ENCODE measurements at regions not wholly inside any gene's neighbourhood (a gene's known extent, or its start where the extent isn't known, plus 50 kb on each side); places are given as distances from the start of the nearest gene placed in this dataset.

- H3K27ac ChIP-seq, result no peak overlapping the region
- H3K36me3 ChIP-seq, result no peaks in the 10 kb centered on the region
- H3K4me1 ChIP-seq, result peaks cover 12% of the 10 kb centered on the region
- H3K9me3 ChIP-seq (replicated peaks), result no peaks in the 10 kb centered on the region
- no peak overlapping the region for H3K4me3 ChIP-seq
- H3K27me3 ChIP-seq, result no peaks in the 10 kb centered on the region
- DNase-seq, result peak in 1 of 2 experiments; percentile 22
These were observed 738.1 kb downstream of the QKI start for GRCh38 chr6:164152611-164153010.

GRCh38 chr6:164151161-164152120, 736.9 kb downstream of the QKI start:
- Histone ChIP-seq H3K4me1 (peaks cover 12% of the 10 kb centered on the region), H3K9me3 (replicated peaks) (no peaks in the 10 kb centered on the region), H3K27ac (no peak overlapping the region), H3K4me3 (no peak overlapping the region), H3K36me3 (no peaks in the 10 kb centered on the region), H3K27me3 (no peaks in the 10 kb centered on the region)
- DNase-seq, result peak in 1 of 2 experiments; percentile 20

DNA sequence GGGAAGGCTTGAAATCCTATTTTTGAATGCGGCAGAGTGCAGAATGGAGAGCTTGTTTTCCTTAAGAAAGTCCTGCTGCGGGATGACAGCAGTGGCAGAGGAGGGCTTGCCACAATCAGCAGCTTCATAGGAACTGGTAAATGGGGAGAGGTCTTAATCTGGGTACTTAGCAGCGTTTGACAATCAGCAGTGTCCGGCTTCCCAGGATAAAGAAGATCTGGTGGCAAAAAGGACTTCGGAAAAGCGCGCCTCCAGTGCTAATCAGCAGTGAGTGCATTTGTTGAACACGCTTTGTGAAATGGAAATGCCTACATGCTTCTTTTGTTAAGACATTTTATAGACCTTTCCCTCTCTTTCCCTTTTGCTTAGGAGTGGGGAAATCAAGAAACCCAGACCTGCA, 735.7 kb downstream of the QKI start:
- H3K4me3 ChIP-seq, result no peak overlapping the region
- H3K9me3 ChIP-seq (replicated peaks), result no peaks in the 10 kb centered on the region
- H3K27ac ChIP-seq, result no peak overlapping the region
- H3K4me1 ChIP-seq, result peaks cover 12% of the 10 kb centered on the region
- H3K27me3 ChIP-seq, result no peaks in the 10 kb centered on the region
- no peaks in the 10 kb centered on the region for H3K36me3 ChIP-seq
- DNase-seq, result no peak

DNA sequence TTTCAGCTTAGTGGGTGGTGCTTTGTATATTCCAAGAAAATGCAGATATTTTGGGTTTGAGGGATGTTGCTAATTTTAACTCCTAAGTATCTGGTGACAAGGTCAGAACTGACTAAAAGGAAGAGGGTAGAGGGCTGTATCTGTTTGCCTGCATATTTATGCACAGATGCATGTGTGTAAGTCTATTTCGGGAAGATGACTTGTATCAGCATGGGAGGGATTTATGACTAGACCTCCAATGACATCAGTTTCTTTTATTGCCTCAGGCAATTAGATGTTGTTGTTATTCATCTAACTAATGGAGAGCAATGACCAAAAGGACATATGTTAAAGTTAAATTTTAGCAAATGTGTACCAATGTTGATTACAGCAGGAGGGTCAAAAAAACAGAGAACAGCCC, 734.3 kb downstream of the QKI start:
- Histone ChIP-seq H3K27ac (no peak overlapping the region), H3K9me3 (replicated peaks) (no peaks in the 10 kb centered on the region; the same call in 1 of the 2 replicates), H3K36me3 (no peaks in the 10 kb centered on the region), H3K27me3 (no peaks in the 10 kb centered on the region), H3K4me1 (peaks cover 12% of the 10 kb centered on the region), H3K4me3 (no peak overlapping the region)
- peak in 1 of 2 experiments; percentile 32 for DNase-seq

DNA sequence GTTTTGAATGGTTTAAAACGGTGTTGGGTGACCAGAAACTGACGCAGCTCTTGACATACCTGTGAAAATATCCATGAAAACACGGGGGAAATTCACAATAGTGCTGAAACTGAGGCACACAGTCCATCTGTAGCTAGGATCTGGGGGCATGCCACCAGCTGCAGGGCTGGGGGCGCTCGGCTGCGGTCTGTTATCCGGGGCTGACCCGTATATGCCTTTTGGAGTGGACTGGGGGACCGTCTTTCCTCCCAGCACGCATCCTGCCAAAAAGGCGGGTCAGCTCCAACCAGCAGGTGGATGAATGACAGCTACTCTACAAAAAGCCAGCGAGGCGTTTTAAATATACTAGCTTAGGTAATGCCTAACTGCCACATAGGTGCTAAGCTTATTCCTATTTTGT, 729.8 kb downstream of the QKI start:
- DNase-seq, result no peak
- no peaks in the 10 kb centered on the region; the same call in 1 of the 2 replicates for H3K9me3 ChIP-seq (replicated peaks)
- no peak overlapping the region for H3K27ac ChIP-seq
- H3K27me3 ChIP-seq, result peaks cover 3% of the 10 kb centered on the region; the same call in 1 of the 2 replicates
- H3K4me1 ChIP-seq, result peaks cover 6% of the 10 kb centered on the region; the same call in 1 of the 2 replicates
- no peaks in the 10 kb centered on the region for H3K36me3 ChIP-seq
- H3K4me3 ChIP-seq, result no peak overlapping the region

- no peak overlapping the region for H3K27ac ChIP-seq
- H3K4me3 ChIP-seq, result no peak overlapping the region
- no peaks in the 10 kb centered on the region for H3K4me1 ChIP-seq
- H3K36me3 ChIP-seq, result no peaks in the 10 kb centered on the region
- H3K27me3 ChIP-seq, result peaks cover 5% of the 10 kb centered on the region; the same call in 1 of the 2 replicates
- H3K9me3 ChIP-seq (replicated peaks), result no peaks in the 10 kb centered on the region; the same call in 1 of the 2 replicates
- DNase-seq, result no peak
These were observed 727.8 kb downstream of the QKI start for GRCh38 chr6:164142322-164142721.

DNA sequence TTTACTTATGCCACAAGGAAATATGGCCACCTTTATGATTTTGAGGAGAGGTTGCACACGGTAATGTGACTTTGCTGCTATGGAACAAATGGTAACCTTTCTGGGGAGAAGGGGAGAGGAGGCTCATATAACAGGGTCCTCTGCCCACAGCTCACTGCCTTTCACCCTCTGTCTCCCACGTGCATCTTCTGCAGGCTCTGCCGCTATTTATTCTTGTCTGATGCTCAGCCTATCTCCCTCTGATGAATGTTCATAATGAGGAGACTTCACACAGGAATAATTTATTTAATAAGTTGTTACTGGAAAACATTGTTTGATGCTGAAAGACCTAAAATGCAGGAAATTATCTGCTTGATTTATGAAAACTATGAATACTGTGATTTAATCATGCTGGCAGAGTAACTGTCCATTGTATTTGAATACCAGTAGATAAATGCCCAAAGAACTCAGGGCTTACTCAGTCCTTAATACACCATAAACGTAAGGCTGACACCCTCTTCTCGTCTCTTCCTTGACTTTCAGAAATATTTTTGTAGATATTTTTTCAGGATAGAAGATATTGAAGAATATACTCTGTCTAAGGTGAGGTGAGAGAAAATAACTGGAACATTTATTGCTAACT, 721.1 kb downstream of the QKI start:
- H3K27ac ChIP-seq, result no peak overlapping the region
- peaks cover 5% of the 10 kb centered on the region; the same call in 1 of the 2 replicates for H3K27me3 ChIP-seq
- no peak overlapping the region for H3K4me3 ChIP-seq
- DNase-seq, result no peak
- H3K36me3 ChIP-seq, result no peaks in the 10 kb centered on the region
- no peaks in the 10 kb centered on the region; the same call in 1 of the 2 replicates for H3K9me3 ChIP-seq (replicated peaks)
- no peaks in the 10 kb centered on the region for H3K4me1 ChIP-seq

- H3K36me3 ChIP-seq, result no peaks in the 10 kb centered on the region
- DNase-seq, result peak in 1 of 2 experiments; percentile 45
- H3K9me3 ChIP-seq (replicated peaks), result no peaks in the 10 kb centered on the region; the same call in 1 of the 2 replicates
- no peaks in the 10 kb centered on the region for H3K27me3 ChIP-seq
- H3K4me1 ChIP-seq, result no peaks in the 10 kb centered on the region
- no peak overlapping the region for H3K27ac ChIP-seq
- H3K4me3 ChIP-seq, result no peak overlapping the region
These were observed 718.6 kb downstream of the QKI start for GRCh38 chr6:164133095-164133494.

DNA sequence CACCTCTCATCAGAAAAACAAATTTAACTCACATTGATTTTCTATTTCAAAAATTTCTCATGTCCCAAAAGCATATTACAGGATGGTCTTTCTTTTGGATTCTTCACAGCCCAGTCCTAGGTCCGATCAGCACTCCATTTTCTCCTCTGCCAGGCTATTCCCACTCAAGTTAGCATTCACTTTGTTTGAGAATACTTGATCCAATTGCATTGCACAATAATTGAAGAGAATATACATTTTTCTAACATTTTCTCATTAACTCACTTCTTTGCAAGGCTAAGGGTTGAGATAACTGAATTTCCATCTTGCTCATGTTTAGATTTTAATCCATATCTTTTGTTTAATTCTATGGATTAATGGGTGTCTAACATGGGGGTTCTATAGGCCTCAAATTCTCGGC, 716.1 kb downstream of the QKI start:
- Histone ChIP-seq H3K27ac (no peak overlapping the region), H3K4me3 (no peak overlapping the region), H3K27me3 (no peaks in the 10 kb centered on the region), H3K9me3 (replicated peaks) (no peaks in the 10 kb centered on the region; the same call in 1 of the 2 replicates), H3K36me3 (no peaks in the 10 kb centered on the region), H3K4me1 (no peaks in the 10 kb centered on the region)
- no peak for DNase-seq

- Histone ChIP-seq H3K27ac (no peak overlapping the region), H3K4me3 (no peak overlapping the region), H3K9me3 (replicated peaks) (no peaks in the 10 kb centered on the region; the same call in 1 of the 2 replicates), H3K4me1 (no peaks in the 10 kb centered on the region), H3K36me3 (no peaks in the 10 kb centered on the region), H3K27me3 (no peaks in the 10 kb centered on the region)
- DNase-seq, result no peak
These were observed 715.6 kb downstream of the QKI start for GRCh38 chr6:164130151-164130550.

DNA sequence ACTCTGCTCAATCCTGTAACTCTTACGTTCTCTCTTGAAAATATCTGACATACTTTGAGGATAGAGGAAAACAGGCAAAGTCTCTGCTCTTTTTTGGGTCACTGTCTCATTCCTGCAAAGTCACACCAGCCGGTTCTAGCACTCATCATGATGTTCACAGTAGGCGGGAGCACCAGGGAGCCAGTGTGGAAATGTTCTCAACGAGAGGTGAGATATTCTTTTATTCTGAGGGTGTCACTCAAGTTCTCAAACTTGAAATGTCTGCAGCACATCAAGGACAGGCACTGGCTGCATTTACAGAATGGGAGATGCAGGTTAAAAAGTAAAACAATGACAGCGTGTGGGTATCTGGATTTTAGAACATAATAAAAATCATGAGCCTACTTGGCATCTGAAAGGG, 714.7 kb downstream of the QKI start:
- H3K27ac ChIP-seq, result no peak overlapping the region
- DNase-seq, result no peak
- H3K4me1 ChIP-seq, result no peaks in the 10 kb centered on the region
- H3K4me3 ChIP-seq, result no peak overlapping the region
- no peaks in the 10 kb centered on the region; the same call in 1 of the 2 replicates for H3K9me3 ChIP-seq (replicated peaks)
- H3K36me3 ChIP-seq, result no peaks in the 10 kb centered on the region
- H3K27me3 ChIP-seq, result no peaks in the 10 kb centered on the region

- no peaks in the 10 kb centered on the region for H3K36me3 ChIP-seq
- no peak overlapping the region for H3K27ac ChIP-seq
- DNase-seq, result no peak
- H3K4me1 ChIP-seq, result no peaks in the 10 kb centered on the region
- no peaks in the 10 kb centered on the region for H3K27me3 ChIP-seq
- H3K9me3 ChIP-seq (replicated peaks), result no peaks in the 10 kb centered on the region; the same call in 1 of the 2 replicates
- no peak overlapping the region for H3K4me3 ChIP-seq
These were observed 713.6 kb downstream of the QKI start for GRCh38 chr6:164128101-164128500.

- no peak for DNase-seq
- no peaks in the 10 kb centered on the region; the same call in 1 of the 2 replicates for H3K9me3 ChIP-seq (replicated peaks)
- no peak overlapping the region for H3K4me3 ChIP-seq
- no peaks in the 10 kb centered on the region for H3K4me1 ChIP-seq
- no peaks in the 10 kb centered on the region for H3K27me3 ChIP-seq
- no peaks in the 10 kb centered on the region for H3K36me3 ChIP-seq
- no peak overlapping the region for H3K27ac ChIP-seq
These were observed 710.5 kb downstream of the QKI start for GRCh38 chr6:164124986-164125385.

- Histone ChIP-seq H3K27me3 (no peaks in the 10 kb centered on the region), H3K27ac (no peak overlapping the region), H3K4me1 (no peaks in the 10 kb centered on the region), H3K4me3 (no peak overlapping the region), H3K9me3 (replicated peaks) (no peaks in the 10 kb centered on the region; the same call in 1 of the 2 replicates), H3K36me3 (no peaks in the 10 kb centered on the region)
- DNase-seq, result no peak
These were observed 710.0 kb downstream of the QKI start for GRCh38 chr6:164124473-164124872.

DNA sequence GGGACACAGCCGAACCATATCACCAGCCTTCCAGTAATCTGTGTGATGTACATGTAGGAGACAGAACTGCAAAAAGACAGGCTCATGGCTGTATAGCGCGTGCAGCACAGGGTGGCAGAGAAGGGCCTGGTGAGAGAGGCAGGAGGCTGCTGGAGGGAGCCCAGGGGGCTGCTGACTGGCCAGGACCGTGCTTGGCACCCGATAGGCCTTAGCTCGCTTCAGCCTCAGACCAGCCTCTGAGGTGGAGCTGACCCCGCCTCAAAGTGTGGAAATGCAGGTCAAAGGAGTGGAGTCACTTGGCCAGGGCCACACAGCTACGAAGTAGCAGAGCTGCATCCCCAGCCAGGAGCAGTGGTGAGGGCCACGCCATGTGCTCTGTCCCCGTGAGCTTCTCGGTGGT, 707.6 kb downstream of the QKI start:
- DNase-seq, result no peak
- Histone ChIP-seq H3K4me3 (no peak overlapping the region), H3K4me1 (no peaks in the 10 kb centered on the region), H3K27me3 (no peaks in the 10 kb centered on the region), H3K27ac (no peak overlapping the region), H3K36me3 (no peaks in the 10 kb centered on the region), H3K9me3 (replicated peaks) (no peaks in the 10 kb centered on the region)
